Trophoblast cell (in vitro differentiated cells and primary cell): ENCODE measurements at regions not wholly inside any gene's neighbourhood (a gene's known extent, or its start where the extent isn't known, plus 50 kb on each side); places are given as distances from the start of the nearest gene placed in this dataset.
A peak's percentile ranks its signal among the peaks of the same experiment; 100 is the strongest.

Experiments used
- DNase-seq, 2 donors: peaks; one replicate each; pipeline ENCODE4 v3.0.0-alpha.2; 2016
- H2AFZ ChIP-seq: 2 replicates; pipeline ENCODE4 v1.6.1; 2013; ENCODE audit warnings: low read length, moderate library complexity, mild to moderate bottlenecking; ENCODE audit not compliant: insufficient read depth, poor library complexity
- H2AK5ac ChIP-seq: 2 replicates; pipeline ENCODE4 v1.6.1; 2013; ENCODE audit warnings: mild to moderate bottlenecking, low read length
- H2BK120ac ChIP-seq: 2 replicates; pipeline ENCODE4 v1.6.1; 2013; ENCODE audit warnings: low read length, mild to moderate bottlenecking, moderate library complexity; ENCODE audit not compliant: insufficient read depth, poor library complexity
- H2BK12ac ChIP-seq: 2 replicates; pipeline ENCODE4 v1.6.1; 2013; ENCODE audit warnings: mild to moderate bottlenecking, low read length, moderate library complexity
- H2BK5ac ChIP-seq: 2 replicates; pipeline ENCODE4 v1.6.1; 2013; ENCODE audit warnings: low read length, low read depth, moderate library complexity, mild to moderate bottlenecking; ENCODE audit not compliant: poor library complexity
- H3K14ac ChIP-seq: 2 replicates; pipeline ENCODE4 v1.6.1; 2013; ENCODE audit warnings: mild to moderate bottlenecking, low read length
- H3K18ac ChIP-seq: 2 replicates; pipeline ENCODE4 v1.6.1; 2013; ENCODE audit warnings: mild to moderate bottlenecking, low read length
- H3K23ac ChIP-seq: 2 replicates; pipeline ENCODE4 v1.6.1; 2013; ENCODE audit warnings: low read length
- H3K27ac ChIP-seq: 2 replicates; pipeline ENCODE4 v1.5.1; 2013; ENCODE audit warnings: low read depth, mild to moderate bottlenecking, inconsistent platforms, low read length, moderate library complexity
- H3K27me3 ChIP-seq: 2 replicates; pipeline ENCODE4 v1.6.1; 2013; ENCODE audit warnings: inconsistent platforms, mild to moderate bottlenecking, low read length, moderate library complexity; ENCODE audit not compliant: insufficient read depth
- H3K36me3 ChIP-seq, 2 experiments: 1 replicate in 1 of 2; 2 replicates in 1 of 2; pipeline ENCODE4 v1.6.1; 2013; ENCODE audit warnings: low read length in 2 of 2, mild to moderate bottlenecking in 2 of 2, moderate library complexity in 1 of 2; ENCODE audit not compliant: insufficient read depth in 2 of 2, control insufficient read depth in 1 of 2
- H3K4ac ChIP-seq: 2 replicates; pipeline ENCODE4 v1.6.1; 2013; ENCODE audit warnings: low read depth, mild to moderate bottlenecking, low read length, moderate library complexity
- H3K4me1 ChIP-seq, 2 experiments: 1 replicate in 1 of 2; 2 replicates in 1 of 2; pipeline ENCODE4 v1.6.1; 2013; ENCODE audit warnings: low read length in 2 of 2, mild to moderate bottlenecking in 2 of 2, moderate library complexity in 1 of 2; ENCODE audit not compliant: insufficient read depth in 2 of 2, control insufficient read depth in 1 of 2
- H3K4me2 ChIP-seq: 2 replicates; pipeline ENCODE4 v1.6.1; 2013; ENCODE audit warnings: inconsistent platforms, mild to moderate bottlenecking, low read length, moderate library complexity
- H3K4me3 ChIP-seq: 2 replicates; pipeline ENCODE4 v1.5.1; 2013; ENCODE audit warnings: mild to moderate bottlenecking, low read depth, low read length, inconsistent platforms
- H3K79me1 ChIP-seq: one replicate; pipeline ENCODE4 v1.6.1; 2013; ENCODE audit warnings: low read length
- H3K79me2 ChIP-seq: 2 replicates; pipeline ENCODE4 v1.6.1; 2013; ENCODE audit warnings: low read length, mild to moderate bottlenecking; ENCODE audit not compliant: control insufficient read depth, insufficient read depth, poor library complexity
- H3K9ac ChIP-seq: 2 replicates; pipeline ENCODE4 v1.6.1; 2013; ENCODE audit warnings: mild to moderate bottlenecking, low read length
- H3K9me3 ChIP-seq: 2 replicates; pipeline ENCODE4 v1.6.1; 2013; ENCODE audit warnings: low read depth, mild to moderate bottlenecking, control low read depth, inconsistent platforms, low read length; ENCODE audit not compliant: insufficient read depth
- H4K12ac ChIP-seq: 2 replicates; pipeline ENCODE4 v1.6.1; 2013; ENCODE audit warnings: low read depth, mild to moderate bottlenecking, low read length, moderate library complexity
- H4K8ac ChIP-seq: 2 replicates; pipeline ENCODE4 v1.6.1; 2013; ENCODE audit warnings: low read depth, mild to moderate bottlenecking, low read length, moderate library complexity
- H4K91ac ChIP-seq: one replicate; pipeline ENCODE4 v1.6.1; 2013; ENCODE audit warnings: low read depth, mild to moderate bottlenecking, low read length, moderate library complexity
- WGBS: extraction: QIAGEN DNeasy Blood & Tissue Kit; methylation state at CpG from one replicate; pipeline ENCODE4 v1.1.7; 2013; ENCODE audit warnings: missing lambda C conversion rate; ENCODE audit not compliant: insufficient read length, insufficient coverage; ENCODE audit errors: extremely low coverage; 5-methylcytosine and 5-hydroxymethylcytosine counted together

DNA sequence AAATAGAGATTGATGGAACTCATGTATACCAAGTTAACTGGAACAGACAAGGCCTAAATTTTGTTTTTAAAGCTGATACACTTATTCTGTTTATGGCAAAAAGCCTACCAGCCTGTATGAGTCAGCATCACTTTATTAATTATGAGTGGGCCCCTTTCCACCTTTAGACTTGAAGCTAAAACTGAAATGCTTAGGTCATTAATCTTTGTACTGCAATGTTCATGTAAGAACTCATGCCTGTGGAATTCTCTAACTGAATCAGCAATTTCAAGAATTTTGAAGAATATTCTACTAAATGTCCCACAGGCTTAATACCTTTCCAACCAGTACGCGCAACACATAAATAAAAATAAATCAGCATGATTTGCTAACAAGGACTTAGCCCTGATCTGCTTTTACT, 140.2 kb upstream of the PHACTR1 start:
- no CpG with 5 or more reads among the region's 2 CpGs for WGBS
- Histone ChIP-seq H3K4me1 (peaks cover 6 to 12% of the 10 kb centered on the region in 2 experiments), H3K36me3 (no peaks in the 10 kb centered on the region), H3K4ac (no peak overlapping the region), H3K27me3 (no peaks in the 10 kb centered on the region), H2BK120ac (no peak overlapping the region), H3K9me3 (no peaks in the 10 kb centered on the region), H2BK5ac (no peak overlapping the region), H3K4me3 (no peak overlapping the region), H4K8ac (no peak overlapping the region), H3K79me2 (no peaks in the 10 kb centered on the region), H4K12ac (no peak overlapping the region), H2AK5ac (no peak overlapping the region), H2BK12ac (no peak overlapping the region), H3K4me2 (no peak overlapping the region), H3K27ac (no peak overlapping the region), H3K9ac (no peak overlapping the region), H3K79me1 (peaks cover 2% of the 10 kb centered on the region), H3K14ac (no peak overlapping the region), H2AFZ (no peak overlapping the region), H3K23ac (no peak overlapping the region), H3K18ac (no peak overlapping the region), H4K91ac (no peak overlapping the region)
- DNase-seq, result peak; percentile 36 to 76

- no CpG with 5 or more reads among the region's 8 CpGs for WGBS
- H3K27me3 ChIP-seq, result no peaks in the 10 kb centered on the region
These were observed 139.3 kb upstream of the PHACTR1 start for GRCh38 chr6:12577124-12577850.

DNA sequence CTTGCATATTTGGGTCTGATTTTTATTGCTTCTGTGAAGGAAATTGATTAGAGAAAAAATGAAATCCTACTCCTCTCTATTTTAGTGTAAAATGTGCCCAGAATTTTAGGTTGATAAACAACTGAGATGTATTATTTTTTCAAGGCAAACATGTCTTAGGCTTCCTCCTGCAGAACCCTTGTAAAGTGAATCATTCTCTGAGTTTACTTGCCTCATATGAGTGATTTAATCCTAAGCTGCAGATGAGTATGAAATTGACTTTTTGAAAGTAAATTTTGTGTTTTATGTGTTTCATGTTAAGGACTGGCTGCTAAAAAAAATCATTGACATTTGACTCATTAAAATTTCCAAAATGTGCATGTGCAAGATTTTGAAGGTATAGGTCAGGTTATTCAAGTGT, 138.5 kb upstream of the PHACTR1 start:
- H3K79me2 ChIP-seq, result no peaks in the 10 kb centered on the region
- H3K9me3 ChIP-seq, result no peaks in the 10 kb centered on the region
- no peaks in the 10 kb centered on the region for H3K27me3 ChIP-seq
- no peak overlapping the region for H3K18ac ChIP-seq
- H4K8ac ChIP-seq, result no peak overlapping the region
- no peak overlapping the region for H2BK5ac ChIP-seq
- no peak overlapping the region for H3K14ac ChIP-seq
- no peak overlapping the region for H4K12ac ChIP-seq
- H3K4me1 ChIP-seq, result peaks cover 6 to 12% of the 10 kb centered on the region in 2 experiments
- H3K4me3 ChIP-seq, result no peak overlapping the region
- H3K9ac ChIP-seq, result no peak overlapping the region
- no peak overlapping the region for H3K23ac ChIP-seq
- no peak overlapping the region for H3K27ac ChIP-seq
- H3K4ac ChIP-seq, result no peak overlapping the region
- no peak overlapping the region for H3K4me2 ChIP-seq
- H2AK5ac ChIP-seq, result no peak overlapping the region
- H4K91ac ChIP-seq, result no peak overlapping the region
- no peak overlapping the region for H2BK120ac ChIP-seq
- no peak overlapping the region for H2BK12ac ChIP-seq
- no peak overlapping the region for H2AFZ ChIP-seq
- H3K79me1 ChIP-seq, result no peaks in the 10 kb centered on the region
- no peaks in the 10 kb centered on the region for H3K36me3 ChIP-seq
- no peak for DNase-seq

More at GRCh38 chr6:12577124-12577850, 139.3 kb upstream of the PHACTR1 start:
- peaks cover 6 to 12% of the 10 kb centered on the region in 2 experiments for H3K4me1 ChIP-seq
- H4K91ac ChIP-seq, result no peak overlapping the region
- no peaks in the 10 kb centered on the region for H3K9me3 ChIP-seq
- H3K4ac ChIP-seq, result no peak overlapping the region
- no peak overlapping the region for H2AFZ ChIP-seq
- no peaks in the 10 kb centered on the region for H3K79me2 ChIP-seq
- peak overlapping the region; percentile 26 for H3K4me2 ChIP-seq
- DNase-seq, result peak; percentile 95 to 97
- H3K79me1 ChIP-seq, result peaks cover 2% of the 10 kb centered on the region
- H4K12ac ChIP-seq, result no peak overlapping the region
- H2BK12ac ChIP-seq, result no peak overlapping the region
- no peak overlapping the region for H2BK5ac ChIP-seq
- no peak overlapping the region for H2AK5ac ChIP-seq
- H3K18ac ChIP-seq, result no peak overlapping the region
- peak overlapping the region; percentile 73 for H3K27ac ChIP-seq
- no peak overlapping the region for H3K14ac ChIP-seq
- no peak overlapping the region for H2BK120ac ChIP-seq
- no peaks in the 10 kb centered on the region for H3K36me3 ChIP-seq
- no peak overlapping the region for H4K8ac ChIP-seq
- no peak overlapping the region for H3K4me3 ChIP-seq
- H3K9ac ChIP-seq, result no peak overlapping the region
- H3K23ac ChIP-seq, result no peak overlapping the region

DNA sequence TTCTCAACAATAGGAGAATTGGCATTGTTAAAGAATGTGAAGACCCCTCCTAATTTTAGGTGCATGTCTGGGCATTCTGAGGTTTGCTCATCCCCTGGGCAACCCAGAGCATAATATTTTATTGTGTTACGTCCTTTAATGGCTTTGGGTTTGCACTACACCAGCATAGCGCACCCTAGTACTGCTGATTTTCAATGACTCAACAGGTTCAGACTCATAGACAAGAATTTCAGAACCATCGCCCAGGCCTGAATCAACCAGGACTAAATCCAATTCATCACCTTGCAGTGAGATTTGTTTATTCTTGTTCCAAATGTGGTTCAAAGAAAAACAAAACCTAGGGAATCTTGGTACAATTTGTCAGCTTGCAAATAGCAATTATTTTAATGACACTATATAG, 137.8 kb upstream of the PHACTR1 start:
- Histone ChIP-seq H3K36me3 (no peaks in the 10 kb centered on the region), H4K12ac (no peak overlapping the region), H2BK5ac (no peak overlapping the region), H3K18ac (no peak overlapping the region), H3K27ac (no peak overlapping the region), H3K14ac (no peak overlapping the region), H3K79me2 (no peaks in the 10 kb centered on the region), H3K4me3 (no peak overlapping the region), H3K4me1 (peaks cover 2 to 9% of the 10 kb centered on the region in 2 experiments), H3K4ac (no peak overlapping the region), H3K9me3 (no peaks in the 10 kb centered on the region), H4K8ac (no peak overlapping the region), H3K79me1 (no peaks in the 10 kb centered on the region), H4K91ac (no peak overlapping the region), H3K23ac (no peak overlapping the region), H2AFZ (no peak overlapping the region), H2BK120ac (peak overlapping the region; percentile 68), H2BK12ac (peak overlapping the region; percentile 54), H3K9ac (no peak overlapping the region), H2AK5ac (no peak overlapping the region), H3K27me3 (no peaks in the 10 kb centered on the region), H3K4me2 (no peak overlapping the region)
- WGBS, result no CpG with 5 or more reads among the region's 3 CpGs
- DNase-seq, result no peak
